Left ventricle myocardium inferior (tissue), 1 donor: ENCODE measurements at regions not wholly inside any gene's neighbourhood (a gene's known extent, or its start where the extent isn't known, plus 50 kb on each side); places are given as distances from the start of the nearest gene placed in this dataset.

ENCODE experiments used
- DNase-seq: peaks from one replicate; pipeline ENCODE4 v3.0.0-alpha.2; 2020
- H3K27ac ChIP-seq: fragments of 200-600 bp; replicated peaks from 2 replicates; pipeline ENCODE4 v1.8.0; 2021
- H3K27me3 ChIP-seq: fragments of 200-600 bp; 2 replicates; pipeline ENCODE4 v1.8.0; 2021; ENCODE audit warnings: low read depth
- H3K36me3 ChIP-seq: fragments of 200-600 bp; 2 replicates; pipeline ENCODE4 v1.8.0; 2021
- H3K4me1 ChIP-seq: fragments of 200-600 bp; 2 replicates; pipeline ENCODE4 v1.8.0; 2021
- H3K4me3 ChIP-seq: fragments of 200-600 bp; 2 replicates; pipeline ENCODE4 v1.8.0; 2021; ENCODE audit warnings: mild to moderate bottlenecking, moderate library complexity
- H3K9me3 ChIP-seq: fragments of 200-600 bp; replicated peaks from 2 replicates; pipeline ENCODE4 v1.8.0; 2021
- intact Hi-C: fragments of 100-400 bp; cut with micrococcal nuclease; formaldehyde crosslinking; loops from one replicate; pipeline ENCODE4 v1.11.0; 2022
- TF ChIP-seq, protein P1 (sequence below): fragments of 200-600 bp; IDR thresholded peaks from 2 replicates; pipeline ENCODE4 v1.8.0; 2021; ENCODE audit warnings: antibody characterized with exemption, mild to moderate bottlenecking, borderline replicate concordance
- donor health status: DM: no; HTN: yes; CAD: no; lungs with severe emphysema.

DNA sequence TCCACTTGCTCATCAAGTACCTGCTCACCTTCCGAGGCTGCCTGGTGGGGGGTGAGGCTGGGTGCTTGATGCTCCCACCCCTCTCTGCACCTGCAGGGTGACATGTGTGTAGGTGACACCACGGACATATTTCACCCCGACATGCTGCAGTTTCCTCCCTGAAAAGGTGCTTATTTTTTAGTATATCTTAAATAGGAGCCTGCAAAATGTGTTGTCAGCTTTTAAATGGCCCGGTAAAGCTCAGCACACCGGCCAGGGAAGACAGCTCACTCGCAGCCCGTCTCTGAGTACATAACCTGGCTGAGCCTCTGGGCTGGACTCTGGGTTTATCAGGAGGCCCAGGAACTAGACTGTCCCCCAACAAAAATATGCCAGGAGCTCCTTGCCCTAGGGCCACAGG lies 89.3 kb upstream of the LINGO1 start:
- H3K27ac ChIP-seq = no peak overlapping the region
- peaks cover 8% of the 10 kb centered on the region for H3K4me1 ChIP-seq
- TF ChIP-seq, protein P1, sequence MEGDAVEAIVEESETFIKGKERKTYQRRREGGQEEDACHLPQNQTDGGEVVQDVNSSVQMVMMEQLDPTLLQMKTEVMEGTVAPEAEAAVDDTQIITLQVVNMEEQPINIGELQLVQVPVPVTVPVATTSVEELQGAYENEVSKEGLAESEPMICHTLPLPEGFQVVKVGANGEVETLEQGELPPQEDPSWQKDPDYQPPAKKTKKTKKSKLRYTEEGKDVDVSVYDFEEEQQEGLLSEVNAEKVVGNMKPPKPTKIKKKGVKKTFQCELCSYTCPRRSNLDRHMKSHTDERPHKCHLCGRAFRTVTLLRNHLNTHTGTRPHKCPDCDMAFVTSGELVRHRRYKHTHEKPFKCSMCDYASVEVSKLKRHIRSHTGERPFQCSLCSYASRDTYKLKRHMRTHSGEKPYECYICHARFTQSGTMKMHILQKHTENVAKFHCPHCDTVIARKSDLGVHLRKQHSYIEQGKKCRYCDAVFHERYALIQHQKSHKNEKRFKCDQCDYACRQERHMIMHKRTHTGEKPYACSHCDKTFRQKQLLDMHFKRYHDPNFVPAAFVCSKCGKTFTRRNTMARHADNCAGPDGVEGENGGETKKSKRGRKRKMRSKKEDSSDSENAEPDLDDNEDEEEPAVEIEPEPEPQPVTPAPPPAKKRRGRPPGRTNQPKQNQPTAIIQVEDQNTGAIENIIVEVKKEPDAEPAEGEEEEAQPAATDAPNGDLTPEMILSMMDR = no peak
- no peaks in the 10 kb centered on the region for H3K36me3 ChIP-seq
- intact Hi-C loops = no loop called here
- peaks cover 21% of the 10 kb centered on the region for H3K27me3 ChIP-seq
- H3K9me3 ChIP-seq = no peaks in the 10 kb centered on the region
- no peak for DNase-seq
- no peak overlapping the region for H3K4me3 ChIP-seq

DNA sequence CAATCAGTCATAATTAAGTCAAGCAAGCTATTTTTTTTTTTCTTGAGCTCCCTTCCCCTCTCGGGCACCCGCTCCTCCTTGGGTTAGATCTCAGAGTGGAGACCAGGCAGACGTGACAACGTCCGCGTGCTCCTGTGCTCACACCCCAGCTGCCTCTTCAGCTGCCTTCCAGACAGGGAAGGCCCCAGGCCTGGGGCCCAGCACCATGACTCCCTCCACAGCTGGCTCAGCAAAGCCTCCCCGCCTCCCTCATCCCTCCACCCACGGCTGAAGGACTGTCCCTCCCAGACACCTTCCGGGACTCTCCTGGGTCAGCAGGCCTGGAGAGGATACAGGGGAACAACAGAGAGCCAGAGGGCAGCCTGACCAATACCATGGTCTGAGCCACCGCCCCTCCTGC lies 87.9 kb upstream of the LINGO1 start:
- TF ChIP-seq, protein P1 = no peak
- peaks cover 8% of the 10 kb centered on the region for H3K4me1 ChIP-seq
- H3K27ac ChIP-seq = no peak overlapping the region
- intact Hi-C loops = no loop called here
- no peak overlapping the region for H3K4me3 ChIP-seq
- no peaks in the 10 kb centered on the region for H3K9me3 ChIP-seq
- no peaks in the 10 kb centered on the region for H3K36me3 ChIP-seq
- no peak for DNase-seq
- H3K27me3 ChIP-seq = peaks cover 34% of the 10 kb centered on the region

DNA sequence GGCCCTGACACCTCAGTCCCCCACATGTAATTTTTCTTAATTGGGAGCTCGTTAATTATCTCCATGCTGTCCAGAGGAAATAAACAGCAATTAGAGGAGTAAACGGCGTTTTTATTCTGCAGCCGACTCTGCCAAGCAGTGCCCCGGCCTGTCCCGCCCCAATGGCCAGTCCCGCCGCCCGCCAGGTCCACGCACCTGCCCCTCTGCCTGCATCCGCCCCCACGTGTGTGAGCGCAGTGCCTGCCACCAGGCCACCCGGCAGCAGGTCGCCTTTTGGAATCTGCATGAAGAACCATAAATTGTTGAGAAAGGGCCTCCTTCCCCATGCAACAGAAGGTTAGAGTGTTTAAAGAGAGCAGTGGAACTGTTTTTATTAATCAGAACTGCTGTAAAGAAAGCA lies 87.5 kb upstream of the LINGO1 start:
- Histone ChIP-seq H3K36me3 (no peaks in the 10 kb centered on the region), H3K27me3 (peaks cover 39% of the 10 kb centered on the region), H3K4me3 (no peak overlapping the region), H3K27ac (no peak overlapping the region), H3K9me3 (no peaks in the 10 kb centered on the region), H3K4me1 (peaks cover 8% of the 10 kb centered on the region)
- no peak for DNase-seq
- TF ChIP-seq, protein P1 = no peak
- intact Hi-C loops = no loop called here

DNA sequence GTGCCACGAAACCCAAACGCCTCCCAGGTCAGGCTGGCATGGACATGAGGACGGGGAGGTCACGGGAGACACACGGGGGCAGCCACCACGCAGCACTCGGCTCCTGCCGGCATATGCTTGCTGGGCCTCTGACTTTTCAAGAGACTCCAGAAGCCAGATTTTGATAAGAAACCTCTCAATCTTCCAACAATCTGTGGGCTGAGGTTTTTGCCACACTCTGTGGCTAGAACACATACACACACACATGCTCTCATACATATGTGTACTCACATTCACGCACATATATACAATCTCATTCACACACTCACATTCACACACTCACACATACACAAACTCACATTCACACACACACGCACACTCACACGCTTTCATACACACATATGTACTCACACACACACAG lies 86.7 kb upstream of the LINGO1 start:
- no peak for DNase-seq
- Histone ChIP-seq H3K4me3 (no peak overlapping the region), H3K9me3 (no peaks in the 10 kb centered on the region), H3K4me1 (peaks cover 8% of the 10 kb centered on the region), H3K27me3 (peaks cover 41% of the 10 kb centered on the region), H3K36me3 (no peaks in the 10 kb centered on the region), H3K27ac (no peak overlapping the region)
- TF ChIP-seq, protein P1 = no peak
- intact Hi-C loops = no loop called here

DNA sequence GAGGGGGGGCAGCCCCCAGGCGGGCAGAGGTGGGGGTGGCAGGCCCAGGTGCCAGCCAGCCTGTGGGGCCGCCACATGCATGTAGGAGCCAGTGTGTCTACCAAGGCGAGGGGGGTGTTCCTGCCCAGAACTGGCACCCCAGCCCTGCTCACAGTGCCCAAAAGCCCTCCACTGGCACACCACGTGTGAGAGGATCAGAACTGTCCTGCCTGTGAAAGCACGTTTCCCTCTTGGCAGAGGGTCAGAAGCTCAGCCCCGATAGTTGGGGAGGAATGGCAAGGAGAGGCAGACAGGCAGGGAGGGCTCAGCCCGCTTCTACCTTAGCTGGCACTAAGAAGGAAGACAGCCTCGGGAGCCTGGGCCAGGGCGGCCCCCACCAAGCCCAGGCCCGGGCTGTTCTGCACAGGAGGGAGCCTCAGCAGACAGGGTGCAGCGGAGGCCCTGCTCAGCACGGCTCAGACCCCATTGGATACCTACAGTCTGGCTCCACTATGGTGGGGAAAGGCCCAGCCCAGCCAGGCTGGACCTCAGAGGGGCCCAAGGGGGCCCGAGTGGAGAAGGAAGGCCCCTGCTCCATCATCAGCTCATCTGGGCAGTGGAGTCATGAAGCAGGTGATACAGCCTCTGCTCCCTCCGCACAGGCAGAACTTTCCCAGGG lies 84.8 kb upstream of the LINGO1 start:
- Histone ChIP-seq H3K36me3 (no peaks in the 10 kb centered on the region), H3K4me3 (no peak overlapping the region), H3K9me3 (no peaks in the 10 kb centered on the region), H3K4me1 (no peaks in the 10 kb centered on the region), H3K27ac (no peak overlapping the region), H3K27me3 (peaks cover 38% of the 10 kb centered on the region)
- TF ChIP-seq, protein P1 = no peak
- no peak for DNase-seq
- intact Hi-C loops = no loop called here
